Neural cell (in vitro differentiated cells): ENCODE measurements at regions not wholly inside any gene's neighbourhood (a gene's known extent, or its start where the extent isn't known, plus 50 kb on each side); places are given as distances from the start of the nearest gene placed in this dataset.

Experiments used
- EZH2 ChIP-seq: fragments of 200-600, 300-800 bp; shearing (Covaris generic), sonication (generic); IDR thresholded peaks from 2 replicates; pipeline ENCODE4 v1.6.1; 2014; ENCODE audit warnings: antibody characterized with exemption, low read length, borderline replicate concordance, mild to moderate bottlenecking; ENCODE audit not compliant: insufficient read depth, poor library complexity, severe bottlenecking
- RAD21 ChIP-seq: fragments of 450-650 bp; conservative IDR thresholded peaks from 2 replicates; pipeline ENCODE4 v1.6.1; 2014; ENCODE audit warnings: antibody characterized with exemption, mild to moderate bottlenecking, moderate library complexity
- TAF1 ChIP-seq: IDR thresholded peaks from 2 replicates; pipeline ENCODE4 v1.6.1; 2012; ENCODE audit warnings: low read depth
- TF ChIP-seq, protein P1 (sequence below): fragments of 450-650 bp; IDR thresholded peaks from 2 replicates; pipeline ENCODE4 v1.5.1; 2014; ENCODE audit warnings: antibody characterized with exemption, mild to moderate bottlenecking, moderate library complexity; ENCODE audit not compliant: poor library complexity, severe bottlenecking
- TF ChIP-seq, protein P2 (sequence below): IDR thresholded peaks from 2 replicates; pipeline ENCODE4 v1.6.1; 2012; ENCODE audit warnings: borderline replicate concordance

DNA sequence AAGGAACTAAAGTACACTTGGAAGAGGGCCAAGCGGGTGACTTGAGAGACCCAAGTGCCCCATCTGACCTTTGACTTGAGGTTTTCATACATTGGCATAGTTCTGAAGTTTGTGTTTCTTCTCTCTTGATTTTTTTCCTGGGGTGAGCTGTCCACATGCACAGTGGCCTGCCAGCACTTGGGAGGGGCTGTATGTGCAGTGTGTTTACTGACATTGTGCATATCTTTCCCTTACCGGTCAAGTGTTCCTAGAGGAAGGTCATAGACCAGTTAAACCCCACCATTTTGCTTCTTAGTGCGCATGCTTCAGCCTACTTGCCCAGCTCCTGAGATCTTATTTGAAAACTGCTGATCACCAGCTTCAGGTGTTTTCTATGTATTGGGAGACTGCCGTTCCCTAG, 435.2 kb upstream of the KAZN start:
- TF ChIP-seq, protein P1, sequence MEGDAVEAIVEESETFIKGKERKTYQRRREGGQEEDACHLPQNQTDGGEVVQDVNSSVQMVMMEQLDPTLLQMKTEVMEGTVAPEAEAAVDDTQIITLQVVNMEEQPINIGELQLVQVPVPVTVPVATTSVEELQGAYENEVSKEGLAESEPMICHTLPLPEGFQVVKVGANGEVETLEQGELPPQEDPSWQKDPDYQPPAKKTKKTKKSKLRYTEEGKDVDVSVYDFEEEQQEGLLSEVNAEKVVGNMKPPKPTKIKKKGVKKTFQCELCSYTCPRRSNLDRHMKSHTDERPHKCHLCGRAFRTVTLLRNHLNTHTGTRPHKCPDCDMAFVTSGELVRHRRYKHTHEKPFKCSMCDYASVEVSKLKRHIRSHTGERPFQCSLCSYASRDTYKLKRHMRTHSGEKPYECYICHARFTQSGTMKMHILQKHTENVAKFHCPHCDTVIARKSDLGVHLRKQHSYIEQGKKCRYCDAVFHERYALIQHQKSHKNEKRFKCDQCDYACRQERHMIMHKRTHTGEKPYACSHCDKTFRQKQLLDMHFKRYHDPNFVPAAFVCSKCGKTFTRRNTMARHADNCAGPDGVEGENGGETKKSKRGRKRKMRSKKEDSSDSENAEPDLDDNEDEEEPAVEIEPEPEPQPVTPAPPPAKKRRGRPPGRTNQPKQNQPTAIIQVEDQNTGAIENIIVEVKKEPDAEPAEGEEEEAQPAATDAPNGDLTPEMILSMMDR: no peak
- TF ChIP-seq RAD21 (no peak), TAF1 (no peak), EZH2 (no peak)
- TF ChIP-seq, protein P2, sequence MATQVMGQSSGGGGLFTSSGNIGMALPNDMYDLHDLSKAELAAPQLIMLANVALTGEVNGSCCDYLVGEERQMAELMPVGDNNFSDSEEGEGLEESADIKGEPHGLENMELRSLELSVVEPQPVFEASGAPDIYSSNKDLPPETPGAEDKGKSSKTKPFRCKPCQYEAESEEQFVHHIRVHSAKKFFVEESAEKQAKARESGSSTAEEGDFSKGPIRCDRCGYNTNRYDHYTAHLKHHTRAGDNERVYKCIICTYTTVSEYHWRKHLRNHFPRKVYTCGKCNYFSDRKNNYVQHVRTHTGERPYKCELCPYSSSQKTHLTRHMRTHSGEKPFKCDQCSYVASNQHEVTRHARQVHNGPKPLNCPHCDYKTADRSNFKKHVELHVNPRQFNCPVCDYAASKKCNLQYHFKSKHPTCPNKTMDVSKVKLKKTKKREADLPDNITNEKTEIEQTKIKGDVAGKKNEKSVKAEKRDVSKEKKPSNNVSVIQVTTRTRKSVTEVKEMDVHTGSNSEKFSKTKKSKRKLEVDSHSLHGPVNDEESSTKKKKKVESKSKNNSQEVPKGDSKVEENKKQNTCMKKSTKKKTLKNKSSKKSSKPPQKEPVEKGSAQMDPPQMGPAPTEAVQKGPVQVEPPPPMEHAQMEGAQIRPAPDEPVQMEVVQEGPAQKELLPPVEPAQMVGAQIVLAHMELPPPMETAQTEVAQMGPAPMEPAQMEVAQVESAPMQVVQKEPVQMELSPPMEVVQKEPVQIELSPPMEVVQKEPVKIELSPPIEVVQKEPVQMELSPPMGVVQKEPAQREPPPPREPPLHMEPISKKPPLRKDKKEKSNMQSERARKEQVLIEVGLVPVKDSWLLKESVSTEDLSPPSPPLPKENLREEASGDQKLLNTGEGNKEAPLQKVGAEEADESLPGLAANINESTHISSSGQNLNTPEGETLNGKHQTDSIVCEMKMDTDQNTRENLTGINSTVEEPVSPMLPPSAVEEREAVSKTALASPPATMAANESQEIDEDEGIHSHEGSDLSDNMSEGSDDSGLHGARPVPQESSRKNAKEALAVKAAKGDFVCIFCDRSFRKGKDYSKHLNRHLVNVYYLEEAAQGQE: no peak
